ENCODE measurements at regions not wholly inside any gene's neighbourhood (a gene's known extent, or its start where the extent isn't known, plus 50 kb on each side); places are given as distances from the start of the nearest gene placed in this dataset.

- DNase-seq, result no peak
These were observed 232.1 kb downstream of the SOX11 start for GRCh38 chr2:5923957-5924945.

- DNase-seq, result no peak
These were observed 233.4 kb downstream of the SOX11 start for GRCh38 chr2:5925604-5926003.

GRCh38 chr2:5926871-5927512 lies 234.8 kb downstream of the SOX11 start:
- no peak for DNase-seq

GRCh38 chr2:5932556-5933469 lies 240.6 kb downstream of the SOX11 start:
- no peak for DNase-seq

GRCh38 chr2:5933669-5934068 lies 241.5 kb downstream of the SOX11 start:
- DNase-seq, result no peak

GRCh38 chr2:5937321-5937720 lies 245.1 kb downstream of the SOX11 start:
- DNase-seq, result no peak

GRCh38 chr2:5937851-5938565 lies 245.8 kb downstream of the SOX11 start:
- DNase-seq, result no peak

- no peak for DNase-seq
These were observed 246.3 kb downstream of the SOX11 start for GRCh38 chr2:5938566-5938896.

- DNase-seq, result no peak
These were observed 247.4 kb downstream of the SOX11 start for GRCh38 chr2:5939553-5939952.

GRCh38 chr2:5940596-5941535 lies 248.7 kb downstream of the SOX11 start:
- no peak for DNase-seq

GRCh38 chr2:5942204-5942603 lies 250.0 kb downstream of the SOX11 start:
- DNase-seq, result no peak

GRCh38 chr2:5945742-5946141 lies 253.6 kb downstream of the SOX11 start:
- no peak for DNase-seq

GRCh38 chr2:5946225-5947115 lies 254.3 kb downstream of the SOX11 start:
- no peak for DNase-seq

GRCh38 chr2:5950736-5951135 lies 258.6 kb downstream of the SOX11 start:
- no peak for DNase-seq

GRCh38 chr2:5951471-5951870 lies 259.3 kb downstream of the SOX11 start:
- DNase-seq, result no peak

- DNase-seq, result no peak
These were observed 261.3 kb downstream of the SOX11 start for GRCh38 chr2:5953525-5953924.

- DNase-seq, result no peak
These were observed 262.3 kb downstream of the SOX11 start for GRCh38 chr2:5954509-5954908.

- no peak for DNase-seq
These were observed 263.7 kb downstream of the SOX11 start for GRCh38 chr2:5955921-5956320.

GRCh38 chr2:5959836-5960820 lies 267.9 kb downstream of the SOX11 start:
- no peak for DNase-seq

All from NCI-H1930 (cell line).